PFSK-1 (cell line): ENCODE measurements at regions not wholly inside any gene's neighbourhood (a gene's known extent, or its start where the extent isn't known, plus 50 kb on each side); places are given as distances from the start of the nearest gene placed in this dataset.

ENCODE experiments used
- FOXP2 ChIP-seq: optimal IDR thresholded peaks from 2 replicates; pipeline ENCODE3; 2011; ENCODE audit warnings: borderline replicate concordance, control low read depth, inconsistent platforms; ENCODE audit not compliant: insufficient read depth; ENCODE audit errors: extremely low read length, extremely low read depth
- POLR2AphosphoS5 ChIP-seq: IDR thresholded peaks from 2 replicates; pipeline ENCODE4 v1.6.1; 2012; ENCODE audit warnings: low read depth, mild to moderate bottlenecking, control low read depth, low read length, moderate library complexity
- SIN3A ChIP-seq: IDR thresholded peaks from 2 replicates; pipeline ENCODE4 v1.6.1; 2012; ENCODE audit warnings: mild to moderate bottlenecking, low read length, moderate library complexity, borderline replicate concordance; ENCODE audit not compliant: insufficient read depth
- TAF1 ChIP-seq: IDR thresholded peaks from 2 replicates; pipeline ENCODE4 v1.6.1; 2012; ENCODE audit warnings: low read length, control low read depth, borderline replicate concordance; ENCODE audit not compliant: insufficient read depth
- TF ChIP-seq, protein P1 (sequence below), 2 experiments: IDR thresholded peaks; 2 replicates each; pipeline versions ENCODE4 v1.6.1 to v1.8.0; 2011 to 2012; ENCODE audit warnings: low read depth in 2 of 2, low read length in 2 of 2, control low read depth in 1 of 2, inconsistent platforms in 1 of 2, mild to moderate bottlenecking in 1 of 2, moderate library complexity in 1 of 2; ENCODE audit not compliant: insufficient read depth in 1 of 2

DNA sequence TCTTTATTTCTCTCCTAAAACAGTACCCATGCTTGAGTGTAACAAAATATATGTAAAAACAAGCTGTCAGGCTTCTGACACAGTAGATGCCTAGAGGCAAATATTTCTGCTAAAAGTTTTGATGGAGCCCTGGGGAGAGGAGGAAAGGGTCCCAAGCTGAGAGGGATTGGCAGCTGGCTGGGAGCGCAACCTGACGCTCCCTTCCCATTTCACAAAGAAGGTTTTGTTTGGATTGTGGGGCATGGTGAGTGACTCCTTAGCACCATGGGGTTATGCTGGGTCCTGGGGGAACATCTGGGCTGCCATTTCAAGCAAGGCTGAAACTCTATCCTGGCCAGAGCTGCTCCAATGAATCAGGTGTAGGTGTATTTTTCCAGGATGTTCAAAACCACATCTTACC, 720.5 kb downstream of the MAFB start:
- TF ChIP-seq FOXP2 (no peak), SIN3A (no peak), TAF1 (no peak)
- TF ChIP-seq, protein P1, sequence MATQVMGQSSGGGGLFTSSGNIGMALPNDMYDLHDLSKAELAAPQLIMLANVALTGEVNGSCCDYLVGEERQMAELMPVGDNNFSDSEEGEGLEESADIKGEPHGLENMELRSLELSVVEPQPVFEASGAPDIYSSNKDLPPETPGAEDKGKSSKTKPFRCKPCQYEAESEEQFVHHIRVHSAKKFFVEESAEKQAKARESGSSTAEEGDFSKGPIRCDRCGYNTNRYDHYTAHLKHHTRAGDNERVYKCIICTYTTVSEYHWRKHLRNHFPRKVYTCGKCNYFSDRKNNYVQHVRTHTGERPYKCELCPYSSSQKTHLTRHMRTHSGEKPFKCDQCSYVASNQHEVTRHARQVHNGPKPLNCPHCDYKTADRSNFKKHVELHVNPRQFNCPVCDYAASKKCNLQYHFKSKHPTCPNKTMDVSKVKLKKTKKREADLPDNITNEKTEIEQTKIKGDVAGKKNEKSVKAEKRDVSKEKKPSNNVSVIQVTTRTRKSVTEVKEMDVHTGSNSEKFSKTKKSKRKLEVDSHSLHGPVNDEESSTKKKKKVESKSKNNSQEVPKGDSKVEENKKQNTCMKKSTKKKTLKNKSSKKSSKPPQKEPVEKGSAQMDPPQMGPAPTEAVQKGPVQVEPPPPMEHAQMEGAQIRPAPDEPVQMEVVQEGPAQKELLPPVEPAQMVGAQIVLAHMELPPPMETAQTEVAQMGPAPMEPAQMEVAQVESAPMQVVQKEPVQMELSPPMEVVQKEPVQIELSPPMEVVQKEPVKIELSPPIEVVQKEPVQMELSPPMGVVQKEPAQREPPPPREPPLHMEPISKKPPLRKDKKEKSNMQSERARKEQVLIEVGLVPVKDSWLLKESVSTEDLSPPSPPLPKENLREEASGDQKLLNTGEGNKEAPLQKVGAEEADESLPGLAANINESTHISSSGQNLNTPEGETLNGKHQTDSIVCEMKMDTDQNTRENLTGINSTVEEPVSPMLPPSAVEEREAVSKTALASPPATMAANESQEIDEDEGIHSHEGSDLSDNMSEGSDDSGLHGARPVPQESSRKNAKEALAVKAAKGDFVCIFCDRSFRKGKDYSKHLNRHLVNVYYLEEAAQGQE (IDR thresholded peaks at IDR 0.05; ENCODE audit: insufficient read depth in 1 of 2, low read depth in 2 of 2, low read length in 2 of 2): no peak

DNA sequence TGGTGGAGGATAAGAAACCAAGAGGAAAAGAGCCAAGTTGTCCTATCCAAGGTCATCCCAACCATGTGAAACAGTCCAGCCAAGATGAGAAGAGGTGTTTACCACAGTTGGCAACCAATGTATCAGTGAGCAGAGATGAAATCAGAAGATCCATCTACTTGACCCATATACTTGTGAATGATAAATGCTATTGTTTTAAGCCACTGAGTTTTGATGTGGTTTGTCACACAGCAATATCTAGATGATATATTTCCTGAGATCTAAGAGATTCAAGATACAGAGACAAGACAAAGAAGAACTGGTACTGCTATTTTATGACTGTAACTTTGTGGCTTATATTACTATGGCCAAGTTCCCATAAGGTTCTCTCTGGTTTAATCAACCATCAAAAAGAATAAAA, 721.2 kb downstream of the MAFB start:
- TF ChIP-seq POLR2AphosphoS5 (no peak), TAF1 (no peak), FOXP2 (no peak), SIN3A (no peak)
- TF ChIP-seq, protein P1 (IDR thresholded peaks at IDR 0.05; ENCODE audit: insufficient read depth in 1 of 2, low read depth in 2 of 2, low read length in 2 of 2): no peak

DNA sequence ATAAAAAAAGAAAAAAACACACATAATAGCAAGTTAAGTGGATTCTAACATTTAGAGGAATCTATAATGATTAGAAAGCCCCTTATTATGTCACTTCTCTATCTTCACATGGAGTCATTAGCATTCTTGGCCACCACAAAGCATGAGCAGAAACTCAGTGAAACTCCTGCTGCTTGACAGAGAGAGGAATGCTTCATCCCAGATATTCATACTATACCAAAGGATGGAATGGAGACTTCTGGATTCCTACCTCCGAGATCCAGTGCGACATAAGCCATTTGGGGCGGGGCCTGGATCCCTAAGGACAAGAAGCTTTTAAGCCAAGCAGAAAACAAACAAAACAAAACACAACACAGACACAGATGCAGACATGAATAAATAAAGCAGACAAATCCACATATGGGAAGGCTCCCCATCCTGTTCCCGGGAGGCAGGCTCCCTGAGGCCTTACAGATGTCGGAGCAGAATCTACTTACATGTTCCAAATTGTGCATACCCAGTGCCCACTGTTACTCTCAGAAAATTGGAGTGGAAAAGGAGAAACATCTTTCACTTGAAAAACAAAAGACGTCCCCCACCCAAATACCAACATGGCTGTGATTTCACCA, 727.3 kb downstream of the MAFB start:
- TF ChIP-seq FOXP2 (no peak), TAF1 (no peak), SIN3A (no peak), POLR2AphosphoS5 (no peak)
- TF ChIP-seq, protein P1 (IDR thresholded peaks at IDR 0.05; ENCODE audit: insufficient read depth in 1 of 2, low read depth in 2 of 2, low read length in 2 of 2): no peak

DNA sequence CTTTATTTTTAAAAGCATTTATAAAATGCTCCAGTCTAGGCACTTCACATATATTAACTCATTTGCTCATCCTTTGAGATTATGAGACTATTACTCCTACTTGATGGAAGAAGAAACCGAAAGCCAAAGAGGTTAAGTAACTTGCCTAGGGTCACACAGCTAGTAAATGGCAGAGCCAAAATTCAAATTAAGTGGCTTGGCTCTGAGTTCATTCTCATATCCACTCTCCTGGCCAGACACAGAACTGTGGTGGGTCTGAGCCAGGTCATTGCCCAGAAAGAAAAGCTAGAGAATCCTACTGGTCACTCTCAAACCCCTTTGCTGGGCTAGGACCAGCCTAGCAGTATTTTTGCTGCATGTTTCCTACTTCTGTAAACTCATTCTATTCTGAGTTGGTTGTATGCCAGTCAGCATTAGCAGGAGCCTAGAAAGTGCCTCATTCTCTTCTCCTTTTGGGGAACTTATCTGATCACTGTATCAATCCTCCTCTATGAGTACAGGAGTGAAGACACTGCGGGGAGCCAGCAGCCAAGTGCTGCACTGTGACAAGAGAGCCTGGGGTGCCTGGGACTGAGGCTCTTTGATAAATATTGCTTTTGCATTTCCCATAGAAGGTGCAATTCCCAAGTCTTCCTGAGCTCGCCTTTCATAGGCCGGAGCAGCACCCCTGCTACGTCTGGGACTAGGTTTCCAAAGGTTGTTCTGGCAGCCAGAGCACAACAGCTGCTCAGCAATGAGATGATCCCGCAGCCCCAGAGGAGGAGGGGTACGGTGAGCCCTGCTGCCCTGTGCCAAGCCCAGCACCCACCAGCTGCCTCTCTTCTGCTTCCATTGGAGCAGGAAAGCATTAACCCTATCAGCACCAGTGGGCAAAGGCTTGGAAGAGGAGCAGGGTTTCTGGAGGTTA, 728.3 kb downstream of the MAFB start:
- TF ChIP-seq POLR2AphosphoS5: no peak
- TF ChIP-seq TAF1: no peak
- no peak for TF ChIP-seq SIN3A
- TF ChIP-seq, protein P1 (IDR thresholded peaks at IDR 0.05; ENCODE audit: insufficient read depth in 1 of 2, low read depth in 2 of 2, low read length in 2 of 2): no peak
- TF ChIP-seq FOXP2: no peak

DNA sequence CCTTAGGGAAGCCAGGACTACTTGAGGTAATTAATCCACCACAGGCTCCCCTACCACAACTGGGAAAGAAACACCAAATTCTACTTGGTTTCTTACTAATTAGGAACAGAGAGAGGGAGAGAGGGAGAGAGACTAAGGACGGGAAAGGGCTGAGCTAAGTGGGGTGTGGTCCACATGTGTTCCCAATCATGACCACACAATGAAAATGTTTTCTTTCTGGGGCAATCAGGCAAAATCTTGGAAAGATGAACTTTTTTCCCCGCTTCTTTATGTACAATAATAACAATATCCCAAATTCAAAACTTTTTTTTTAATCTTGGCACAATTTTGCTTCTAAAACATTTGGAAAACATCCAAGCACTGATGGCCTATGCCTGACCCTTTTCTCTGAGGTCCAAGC, 734.4 kb downstream of the MAFB start:
- TF ChIP-seq, protein P1 (IDR thresholded peaks at IDR 0.05; ENCODE audit: insufficient read depth in 1 of 2, low read depth in 2 of 2, low read length in 2 of 2): no peak
- TF ChIP-seq SIN3A: no peak
- no peak for TF ChIP-seq POLR2AphosphoS5
- TF ChIP-seq TAF1: no peak
- no peak for TF ChIP-seq FOXP2
